HG02623 (cell line): ENCODE measurements at regions not wholly inside any gene's neighbourhood (a gene's known extent, or its start where the extent isn't known, plus 50 kb on each side); places are given as distances from the start of the nearest gene placed in this dataset.

ENCODE experiments used
- ATAC-seq: cut with Tn5 transposase; IDR thresholded peaks from one replicate; pipeline ENCODE4 v1.9.1; 2021; ENCODE audit warnings: moderate library complexity; ENCODE audit not compliant: unreplicated experiment

GRCh38 chr22:46065691-46066454 is 84.5 kb upstream of the PPARA start:
- ATAC-seq: no peak

- ATAC-seq: no peak
Measured at GRCh38 chr22:46066691-46067090, 83.6 kb upstream of the PPARA start.

GRCh38 chr22:46067159-46068111 is 82.9 kb upstream of the PPARA start:
- ATAC-seq: no peak

GRCh38 chr22:46068181-46068592 is 82.1 kb upstream of the PPARA start:
- no peak for ATAC-seq

- no peak for ATAC-seq
Measured at GRCh38 chr22:46068593-46069491, 81.5 kb upstream of the PPARA start.

GRCh38 chr22:46069521-46070214 is 80.7 kb upstream of the PPARA start:
- ATAC-seq: no peak

- no peak for ATAC-seq
Measured at GRCh38 chr22:46070215-46070802, 80.0 kb upstream of the PPARA start.

- no peak for ATAC-seq
Measured at GRCh38 chr22:46070803-46071450, 79.4 kb upstream of the PPARA start.

- no peak for ATAC-seq
Measured at GRCh38 chr22:46071451-46072109, 78.7 kb upstream of the PPARA start.

GRCh38 chr22:46072110-46072881 is 78.0 kb upstream of the PPARA start:
- no peak for ATAC-seq

- no peak for ATAC-seq
Measured at GRCh38 chr22:46072981-46073682, 77.2 kb upstream of the PPARA start.

GRCh38 chr22:46073683-46074504 is 76.4 kb upstream of the PPARA start:
- no peak for ATAC-seq

- ATAC-seq: no peak
Measured at GRCh38 chr22:46074771-46075551, 75.4 kb upstream of the PPARA start.

GRCh38 chr22:46075764-46076531 is 74.4 kb upstream of the PPARA start:
- ATAC-seq: no peak

- no peak for ATAC-seq
Measured at GRCh38 chr22:46076651-46077339, 73.5 kb upstream of the PPARA start.
